Heart right ventricle (tissue), 16 donors: ENCODE measurements at regions not wholly inside any gene's neighbourhood (a gene's known extent, or its start where the extent isn't known, plus 50 kb on each side); places are given as distances from the start of the nearest gene placed in this dataset.
A peak's percentile ranks its signal among the peaks of the same experiment; 100 is the strongest.

ENCODE experiments used
- ATAC-seq, 8 donors: fragments of 200-7000 bp; cut with Tn5 transposase; one replicate each; pipeline ENCODE4 v1.9.1; 2020; ENCODE audit warnings: mild to moderate bottlenecking in 8 of 8, moderate library complexity in 8 of 8, moderate number of reproducible peaks in 1 of 8
- DNase-seq, 2 donors: peaks; one replicate each; pipeline ENCODE4 v3.0.0-alpha.2; 2020
- H3K27ac ChIP-seq, 10 donors: fragments of 200-600 bp; sonication (generic) in 2 of 10; one replicate each; pipeline versions ENCODE4 v1.5.0 to v1.8.0; 2020 to 2022; ENCODE audit warnings: mild to moderate bottlenecking in 3 of 10
- H3K27me3 ChIP-seq, 7 donors: fragments of 200-600 bp; one replicate each; pipeline ENCODE4 v1.8.0; 2021 to 2022; ENCODE audit warnings: mild to moderate bottlenecking in 2 of 7
- H3K36me3 ChIP-seq, 9 donors: fragments of 200-600 bp; sonication (generic) in 1 of 9; one replicate each; pipeline versions ENCODE4 v1.5.0 to v1.8.0; 2020 to 2022; ENCODE audit warnings: mild to moderate bottlenecking in 2 of 9
- H3K4me1 ChIP-seq, 9 donors: fragments of 200-600 bp; sonication (generic) in 1 of 9; one replicate each; pipeline versions ENCODE4 v1.5.0 to v1.8.0; 2020 to 2022; ENCODE audit warnings: mild to moderate bottlenecking in 4 of 9
- H3K4me3 ChIP-seq, 10 donors: fragments of 200-600 bp; sonication (generic) in 2 of 10; one replicate each; pipeline versions ENCODE4 v1.5.0 to v1.8.0; 2020 to 2022; ENCODE audit warnings: mild to moderate bottlenecking in 7 of 10, moderate library complexity in 2 of 10
- H3K9me3 ChIP-seq, 11 donors: fragments of 200-600 bp in 10 of 11; sonication (generic) in 2 of 11; one replicate each; pipeline versions ENCODE4 v1.5.0 to v1.8.0; 2013 to 2022; ENCODE audit warnings: mild to moderate bottlenecking in 2 of 11, control low read depth in 1 of 11, moderate library complexity in 1 of 11
- WGBS, 2 donors: extraction: QIAGEN DNeasy Blood & Tissue Kit; methylation state at CpG; one replicate each; pipeline ENCODE4 v1.1.7; 2013; ENCODE audit warnings: inconsistent platforms in 1 of 2; 5-methylcytosine and 5-hydroxymethylcytosine counted together
- intact Hi-C, 10 donors: fragments of 100-400 bp; cut with DNase I; formaldehyde crosslinking; loops; one replicate each; pipeline versions ENCODE4 v1.11.1 to v1.14.2; 2022
- TF ChIP-seq, protein P1 (sequence below), 9 donors: fragments of 200-600 bp; sonication (generic) in 2 of 9; IDR thresholded peaks; one replicate each; pipeline versions ENCODE4 v1.5.0 to v1.8.0; 2021 to 2022; ENCODE audit warnings: antibody characterized with exemption in 9 of 9, mild to moderate bottlenecking in 5 of 9, moderate library complexity in 1 of 9
- donor health status: Arrhythmogenic right ventricular cardiomyopathy.
- donor health status: ischemic (EF 13 %, LVEDD 7.1; RV severe dilation, severe dysfunction).
- donor health status: healthy with polysubstance abuse.
- donor health status: DM: no; HTN: yes; CAD: no.
- donor health status: DM: no; HTN: no; CAD: no.
- donor health status: ischemic (EF 25% LVEDD 6.9; RV normal size, moderate dysfunction).
- donor health status: ischemic (EF 25% LVEDD 5.7; RV mildly dilated, moderate dysfunction).
- donor health status: healthy.
- donor health status: DM: yes; HTN: yes; CAD: no.
- donor health status: Ischemic cardiomyopathy.
- donor health status: ischemic (EF 35%, LVEDD 5.7; RV mildly dilated, moderate dysfunction).
- donor health status: nonischemic (EF 11% LVEDD 7.7; RV severe dilation, severe dysfunction).
- donor health status: DM: yes; HTN: yes; CAD: no.
- donor health status: PGD.
- donor health status: ischemic (EF 29% LVEDD 5.4; RV normal size, mild dysfunction).
- donor health status: nonischemic (EF 23%, LVEDD 6.1; RV moderate dilation, normal function).

GRCh38 chr10:88212069-88212468, 348.6 kb downstream of the PTEN start:
- ATAC-seq (no peak), DNase-seq (no peak)
- no peaks in the 10 kb centered on the region for H3K9me3 ChIP-seq
- H3K36me3 ChIP-seq, result no peaks in the 10 kb centered on the region
- no peak overlapping the region for H3K27ac ChIP-seq
- H3K4me3 ChIP-seq, result no peak overlapping the region
- H3K4me1 ChIP-seq, result peaks cover 0 to 5% (median 0%) of the 10 kb centered on the region in 9 donors
- TF ChIP-seq, protein P1, sequence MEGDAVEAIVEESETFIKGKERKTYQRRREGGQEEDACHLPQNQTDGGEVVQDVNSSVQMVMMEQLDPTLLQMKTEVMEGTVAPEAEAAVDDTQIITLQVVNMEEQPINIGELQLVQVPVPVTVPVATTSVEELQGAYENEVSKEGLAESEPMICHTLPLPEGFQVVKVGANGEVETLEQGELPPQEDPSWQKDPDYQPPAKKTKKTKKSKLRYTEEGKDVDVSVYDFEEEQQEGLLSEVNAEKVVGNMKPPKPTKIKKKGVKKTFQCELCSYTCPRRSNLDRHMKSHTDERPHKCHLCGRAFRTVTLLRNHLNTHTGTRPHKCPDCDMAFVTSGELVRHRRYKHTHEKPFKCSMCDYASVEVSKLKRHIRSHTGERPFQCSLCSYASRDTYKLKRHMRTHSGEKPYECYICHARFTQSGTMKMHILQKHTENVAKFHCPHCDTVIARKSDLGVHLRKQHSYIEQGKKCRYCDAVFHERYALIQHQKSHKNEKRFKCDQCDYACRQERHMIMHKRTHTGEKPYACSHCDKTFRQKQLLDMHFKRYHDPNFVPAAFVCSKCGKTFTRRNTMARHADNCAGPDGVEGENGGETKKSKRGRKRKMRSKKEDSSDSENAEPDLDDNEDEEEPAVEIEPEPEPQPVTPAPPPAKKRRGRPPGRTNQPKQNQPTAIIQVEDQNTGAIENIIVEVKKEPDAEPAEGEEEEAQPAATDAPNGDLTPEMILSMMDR (IDR thresholded peaks at IDR 0.05), result no peak
- H3K27me3 ChIP-seq, result no peaks in the 10 kb centered on the region
- intact Hi-C loops, result no loop called here

GRCh38 chr10:88213065-88213605, 349.7 kb downstream of the PTEN start:
- DNase-seq, result no peak
- WGBS, 2 donors, result 89 to 91% methylated on average over 6 of the region's 6 CpGs
- peaks cover 0 to 4% (median 0%) of the 10 kb centered on the region in 9 donors for H3K4me1 ChIP-seq
- TF ChIP-seq, protein P1 (IDR thresholded peaks at IDR 0.05), result no peak
- no peaks in the 10 kb centered on the region for H3K27me3 ChIP-seq
- H3K27ac ChIP-seq, result no peak overlapping the region
- no peak for ATAC-seq
- H3K9me3 ChIP-seq, result no peaks in the 10 kb centered on the region
- no peak overlapping the region for H3K4me3 ChIP-seq
- intact Hi-C loops, result no loop called here
- H3K36me3 ChIP-seq, result no peaks in the 10 kb centered on the region

DNA sequence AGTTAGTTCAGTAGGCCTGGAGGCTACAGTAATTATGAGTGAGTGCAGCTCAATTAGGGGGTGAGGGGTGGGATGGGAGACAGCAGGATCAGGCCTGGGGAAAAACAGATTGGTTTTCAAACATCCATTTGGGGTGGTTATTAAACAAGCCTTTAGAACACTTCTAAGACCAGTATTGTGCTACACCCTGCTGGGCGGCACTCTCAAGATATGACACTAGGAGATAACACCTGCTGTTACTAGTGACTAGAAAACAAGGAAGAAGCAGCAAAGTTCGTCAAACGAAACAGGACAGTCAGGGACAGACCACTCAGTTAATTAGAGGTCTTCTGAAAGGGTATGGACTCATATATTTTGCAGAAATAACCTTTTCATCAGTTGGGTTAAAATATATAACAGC, 353.6 kb downstream of the PTEN start:
- intact Hi-C loops, result no loop called here
- peaks cover 0 to 6% (median 0%) of the 10 kb centered on the region in 9 donors for H3K4me1 ChIP-seq
- H3K4me3 ChIP-seq, result no peak overlapping the region
- no peaks in the 10 kb centered on the region for H3K36me3 ChIP-seq
- H3K27ac ChIP-seq, result no peak overlapping the region
- no peak for ATAC-seq
- no peaks in the 10 kb centered on the region for H3K27me3 ChIP-seq
- no peaks in the 10 kb centered on the region for H3K9me3 ChIP-seq
- no peak for DNase-seq
- WGBS, 2 donors, result 83 to 92% methylated on average over 3 of the region's 3 CpGs
- TF ChIP-seq, protein P1 (IDR thresholded peaks at IDR 0.05), result no peak

GRCh38 chr10:88218362-88218761, 354.9 kb downstream of the PTEN start:
- ATAC-seq, result peak in 1 of 8 donors; percentile 54
- intact Hi-C loops, result no loop called here
- no peak overlapping the region for H3K27ac ChIP-seq

More at GRCh38 chr10:88218362-88218761, 354.9 kb downstream of the PTEN start:
- TF ChIP-seq, protein P1 (IDR thresholded peaks at IDR 0.05), result no peak
- no peak for DNase-seq
- WGBS, 2 donors, result 77 to 84% methylated on average over 3 of the region's 3 CpGs
- H3K4me3 ChIP-seq, result no peak overlapping the region
- no peaks in the 10 kb centered on the region for H3K36me3 ChIP-seq
- H3K9me3 ChIP-seq, result no peaks in the 10 kb centered on the region
- peaks cover 0 to 6% (median 0%) of the 10 kb centered on the region in 9 donors for H3K4me1 ChIP-seq
- no peaks in the 10 kb centered on the region for H3K27me3 ChIP-seq
